RPMI8226 (cell line): ENCODE measurements at regions not wholly inside any gene's neighbourhood (a gene's known extent, or its start where the extent isn't known, plus 50 kb on each side); places are given as distances from the start of the nearest gene placed in this dataset.

ENCODE experiments used
- DNase-seq: peaks from one replicate; pipeline ENCODE4 v3.0.0-alpha.2; 2015

DNA sequence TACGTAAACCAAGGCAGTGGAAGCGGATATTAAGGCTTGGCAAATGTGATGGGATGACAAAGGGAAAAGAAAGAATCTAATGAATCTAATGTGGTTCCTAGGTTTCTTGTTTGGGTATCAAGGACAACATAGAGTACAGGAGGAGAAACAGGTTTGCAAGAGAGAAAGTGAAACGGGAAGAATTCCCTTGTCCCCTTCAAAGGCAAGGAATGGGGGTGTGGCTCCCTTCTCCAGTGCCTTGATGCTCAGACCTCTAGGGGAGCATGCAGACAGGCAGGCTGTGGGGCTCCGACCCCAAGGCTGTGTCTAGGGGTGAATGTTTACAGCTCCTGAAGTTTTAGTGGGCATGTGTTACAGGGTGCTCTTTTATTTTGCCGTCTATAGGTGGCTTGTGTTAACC lies 317.5 kb upstream of the HSF2 start:
- DNase-seq = no peak

DNA sequence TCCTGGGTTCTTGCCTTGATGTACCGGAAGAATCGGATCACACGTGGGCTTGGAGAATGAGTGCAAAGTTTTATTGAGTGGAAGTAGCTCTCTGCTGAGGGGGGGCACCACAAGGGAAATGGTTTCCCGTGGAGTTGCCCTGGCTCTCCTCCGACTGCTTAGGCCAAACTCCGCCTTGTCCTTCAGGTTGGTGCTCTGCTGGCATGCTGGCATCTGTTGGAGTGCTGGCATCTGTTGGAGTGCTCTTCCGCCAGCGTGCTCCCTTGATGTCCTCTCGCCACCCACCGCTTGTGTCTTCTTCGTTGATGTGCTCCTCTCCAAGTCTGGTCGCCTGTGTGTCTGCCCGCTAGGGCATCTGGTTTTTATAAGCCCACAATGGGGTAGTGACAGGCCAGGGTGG lies 317.1 kb upstream of the HSF2 start:
- DNase-seq = no peak

DNA sequence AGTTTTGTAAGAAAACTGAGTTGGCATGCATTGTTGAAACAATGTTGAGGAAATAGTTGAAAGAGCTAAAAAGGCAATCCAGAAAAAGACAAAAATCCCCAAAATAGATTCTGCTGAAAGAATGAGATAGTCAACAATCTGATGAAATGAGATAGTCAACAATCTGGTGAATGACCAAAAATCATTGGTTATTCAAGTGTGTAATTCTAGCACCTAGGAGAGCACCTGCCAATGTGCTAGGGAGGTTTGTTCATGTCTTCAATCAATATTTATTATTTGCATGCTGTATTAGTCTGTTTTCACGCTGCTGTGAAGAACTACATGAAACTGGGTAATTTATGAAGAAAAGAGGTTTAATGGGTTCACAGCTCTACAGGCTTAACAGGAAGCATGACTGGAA lies 307.1 kb upstream of the HSF2 start:
- DNase-seq = no peak

DNA sequence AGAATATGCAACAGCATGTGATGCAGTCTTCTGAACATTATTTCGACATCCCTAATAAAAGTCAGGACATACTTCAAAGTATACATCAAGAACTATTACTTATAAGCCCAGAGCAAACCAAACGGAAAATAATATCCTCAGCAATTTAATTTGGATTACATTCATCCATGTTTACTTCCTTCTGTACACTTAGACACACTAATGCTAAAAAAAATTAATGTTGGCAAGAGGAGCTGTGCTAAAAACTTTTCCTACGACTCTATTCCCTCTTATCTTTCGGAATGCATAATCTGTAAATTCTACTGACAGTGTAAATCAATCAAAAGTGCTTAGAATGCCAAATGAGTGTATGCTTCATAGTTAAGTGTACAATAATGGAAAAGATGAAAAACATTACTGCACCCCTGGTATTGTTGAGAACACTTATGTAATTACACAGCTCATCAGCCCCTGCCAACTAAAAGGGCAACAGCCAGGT lies 301.2 kb upstream of the HSF2 start:
- no peak for DNase-seq

DNA sequence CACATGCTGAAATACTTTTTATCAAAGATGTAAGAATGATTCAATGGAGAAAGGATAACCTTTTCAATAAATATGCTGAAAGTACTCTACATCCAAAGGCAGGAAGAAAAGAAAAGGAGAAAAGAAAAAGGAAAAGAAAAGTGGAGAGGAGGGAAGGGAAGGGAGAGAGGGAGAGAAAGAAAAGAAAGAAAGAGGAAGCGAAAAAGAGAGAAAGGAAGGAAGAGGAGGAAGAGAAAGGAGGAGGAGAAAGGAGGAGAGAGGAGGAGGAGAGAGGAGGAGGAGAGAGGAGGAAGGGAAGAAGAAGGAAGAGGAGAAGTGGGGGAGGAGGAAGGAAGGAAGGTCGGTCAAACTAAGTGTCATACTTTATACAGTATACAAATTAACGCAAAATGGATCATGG lies 297.4 kb upstream of the HSF2 start:
- no peak for DNase-seq

DNA sequence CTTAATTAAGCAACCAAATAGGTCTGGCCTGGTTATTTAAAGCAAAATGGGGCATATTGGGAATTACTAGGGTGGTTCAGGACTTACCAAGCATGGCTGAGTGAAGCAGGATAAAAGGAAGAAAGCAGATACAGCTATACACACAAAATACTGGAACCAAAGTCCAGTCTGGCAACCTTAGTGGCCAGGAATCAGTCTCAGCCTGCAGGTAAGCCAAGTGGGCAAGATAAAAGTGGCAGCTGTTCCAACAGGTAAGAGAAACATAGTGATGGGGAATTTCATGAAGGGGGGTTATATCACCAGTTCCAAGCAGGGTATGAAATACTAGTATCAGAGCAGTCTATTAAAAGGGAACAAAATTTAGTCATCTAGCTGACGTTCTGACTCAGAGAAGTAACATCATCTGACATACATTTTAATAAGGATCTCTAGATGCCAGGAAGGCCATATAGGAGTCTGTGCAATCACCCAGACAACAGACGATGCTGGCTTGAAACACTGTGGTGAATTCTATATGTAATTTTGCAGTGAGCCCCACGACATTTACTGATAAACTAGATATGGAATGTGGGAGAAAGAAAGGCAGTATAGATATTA lies 292.1 kb upstream of the HSF2 start:
- DNase-seq = no peak

DNA sequence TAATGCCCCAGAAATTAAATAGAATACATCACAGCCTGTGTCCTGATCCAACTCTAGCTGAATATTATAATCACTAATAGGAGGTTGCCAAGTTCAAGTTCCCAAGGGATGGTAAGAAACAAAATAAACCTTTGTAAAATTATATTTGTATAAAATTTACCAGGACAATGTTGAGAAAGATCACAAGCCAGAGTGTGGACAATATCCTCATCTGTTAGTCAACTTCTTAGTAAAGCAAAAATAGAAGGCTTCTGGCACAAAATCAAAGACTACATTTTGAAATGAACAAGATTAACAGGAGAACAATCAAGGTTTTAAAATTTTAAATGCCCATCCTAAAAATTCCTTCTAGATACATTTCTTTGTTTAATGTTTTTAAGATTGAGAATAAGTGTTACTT lies 290.4 kb upstream of the HSF2 start:
- DNase-seq = no peak

DNA sequence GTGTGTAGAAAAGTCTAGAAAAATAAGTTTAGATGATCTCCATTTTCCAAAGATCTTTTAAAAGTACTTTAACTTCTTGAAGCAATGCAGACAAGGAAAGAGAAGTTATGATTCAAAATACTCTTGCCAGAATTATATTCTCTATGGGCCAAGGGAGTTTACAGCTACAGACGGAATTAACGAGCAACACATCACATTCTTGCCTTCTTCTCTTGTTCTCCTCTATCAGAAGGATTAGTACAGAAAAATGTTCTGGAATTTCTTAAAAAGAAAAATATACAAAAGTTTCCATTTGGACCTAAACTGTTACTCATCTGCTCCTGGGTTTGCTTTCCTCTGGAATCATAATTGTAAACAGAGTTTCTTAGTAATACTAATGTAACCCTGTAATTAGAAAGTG lies 284.7 kb upstream of the HSF2 start:
- DNase-seq = no peak

DNA sequence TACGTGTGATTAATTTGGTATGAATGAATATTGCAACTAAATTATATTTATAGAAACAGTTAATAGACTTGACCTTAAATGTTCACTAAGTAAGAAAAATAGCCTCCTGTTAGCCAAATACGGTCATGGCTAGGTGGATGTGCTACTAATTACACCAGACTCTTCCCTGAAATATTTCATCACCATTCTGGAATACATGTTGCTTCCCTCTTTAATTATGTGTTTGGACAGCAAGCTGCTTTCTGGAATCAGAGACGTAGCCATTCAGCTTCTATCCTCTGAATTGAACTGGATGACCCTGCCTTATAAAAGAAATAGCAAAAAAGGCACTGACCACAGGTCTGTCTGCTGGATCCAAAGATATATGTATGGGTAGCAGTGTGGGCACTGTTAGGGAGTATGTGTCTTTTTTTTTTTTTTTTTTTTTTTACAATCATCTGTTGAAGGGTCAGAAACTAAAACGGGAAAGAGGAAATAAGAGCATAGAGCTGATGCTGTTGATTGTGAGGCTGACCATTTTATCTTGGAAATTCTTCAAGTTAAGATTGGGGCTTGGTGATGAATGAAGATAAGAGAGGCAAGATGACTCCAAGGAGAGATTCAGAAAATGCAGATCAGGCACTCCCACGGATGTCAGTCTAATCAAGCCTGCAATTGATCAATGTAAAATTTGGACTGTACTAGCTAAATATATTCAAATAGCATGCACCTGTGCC lies 283.2 kb upstream of the HSF2 start:
- DNase-seq = no peak

DNA sequence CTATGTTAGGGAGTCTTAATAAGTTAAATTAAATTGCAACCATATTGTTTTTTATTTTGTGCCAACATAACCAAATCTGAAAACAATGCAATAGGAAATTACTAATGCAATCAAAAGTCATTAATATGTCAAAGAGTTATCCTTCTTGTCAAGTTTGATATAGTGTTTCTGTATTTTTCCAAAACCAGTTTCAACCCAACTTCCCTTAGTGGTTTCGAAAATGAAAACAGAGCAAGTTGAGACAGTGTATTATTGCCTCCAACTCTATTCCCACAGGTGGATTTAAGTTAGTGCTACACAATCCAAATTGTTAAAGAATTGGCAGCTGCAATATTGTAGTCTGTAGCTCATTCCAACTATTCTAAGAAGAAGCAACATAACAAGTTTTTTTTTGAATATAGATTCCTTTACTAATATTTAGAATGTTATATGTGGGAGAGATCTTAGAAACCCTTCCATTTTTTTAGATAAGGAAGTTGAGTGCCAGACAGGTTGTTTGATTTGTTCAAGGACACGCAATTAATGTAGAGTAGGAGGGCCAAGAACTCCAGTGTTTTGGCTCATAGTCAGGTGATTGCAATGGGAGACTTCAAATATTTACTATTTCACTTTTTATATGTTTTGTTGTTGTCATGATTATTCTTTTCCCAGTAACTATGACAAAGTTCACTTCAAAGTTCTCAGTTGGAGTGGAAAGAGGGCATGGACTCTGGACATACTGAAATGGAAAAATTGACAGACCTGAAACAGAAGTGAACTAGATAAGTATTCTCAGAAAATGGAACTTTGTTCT lies 282.4 kb upstream of the HSF2 start:
- DNase-seq = no peak

DNA sequence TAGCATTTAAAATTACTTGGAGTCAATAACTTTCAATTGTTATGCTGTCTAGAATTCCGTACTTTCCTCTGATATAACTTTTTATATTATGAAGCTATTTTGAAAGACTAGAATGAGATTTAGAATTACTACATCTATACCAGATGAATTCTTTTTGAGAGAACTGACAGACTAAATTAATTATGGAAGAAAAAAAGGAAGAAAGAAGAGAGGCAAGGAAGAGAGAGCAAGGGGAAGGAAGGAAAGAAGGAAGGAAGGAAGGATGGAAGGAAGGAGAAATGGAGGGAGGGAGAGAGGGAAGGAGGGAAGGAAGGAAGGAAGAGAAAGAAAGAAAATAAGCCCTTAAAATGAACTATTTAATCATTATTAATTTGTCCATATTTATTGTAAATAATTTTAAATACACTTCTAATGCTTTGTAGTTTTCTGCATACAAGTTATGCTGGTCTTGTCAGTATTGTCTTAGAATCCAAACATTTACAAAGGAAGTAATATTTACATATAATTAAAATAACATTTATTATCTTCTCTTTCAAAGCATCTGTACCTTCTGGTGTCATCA lies 280.4 kb upstream of the HSF2 start:
- no peak for DNase-seq

DNA sequence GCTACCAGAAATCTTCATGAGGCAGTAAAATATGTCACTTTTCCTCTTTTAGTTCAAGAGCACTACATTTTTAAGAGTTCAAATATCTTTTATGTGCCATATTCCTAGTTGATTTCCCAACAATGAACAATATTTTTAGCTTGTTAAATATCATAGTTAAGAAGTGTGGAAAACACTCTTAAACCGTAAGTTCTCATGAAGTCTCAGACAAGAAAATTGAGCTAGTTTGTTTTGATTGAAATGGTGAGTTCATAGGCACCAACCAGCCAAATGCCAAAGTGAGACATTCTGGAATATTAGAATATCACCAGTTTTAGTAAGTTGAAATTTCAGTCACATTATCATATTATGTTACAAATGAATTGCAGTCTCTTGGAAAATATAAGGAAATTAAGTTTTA lies 277.2 kb upstream of the HSF2 start:
- DNase-seq = no peak

DNA sequence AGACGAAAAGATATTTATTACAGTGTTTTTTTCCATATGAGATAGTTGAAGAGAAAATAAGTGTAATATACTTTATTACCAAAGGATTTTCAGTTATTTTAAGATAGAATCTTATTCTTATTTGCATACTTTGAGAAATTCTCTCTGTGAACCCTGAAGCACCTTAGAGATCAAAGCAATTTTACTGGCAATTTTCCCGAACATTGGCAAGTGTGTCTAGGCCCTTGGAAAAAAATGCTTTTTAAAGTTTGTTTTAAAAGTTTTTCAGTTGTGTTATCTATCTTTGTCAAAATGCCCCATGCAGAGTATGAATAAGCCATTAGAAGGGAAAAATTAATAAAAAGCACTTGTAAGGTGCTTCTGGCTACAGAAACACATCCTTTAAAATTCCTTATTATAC lies 276.8 kb upstream of the HSF2 start:
- no peak for DNase-seq

DNA sequence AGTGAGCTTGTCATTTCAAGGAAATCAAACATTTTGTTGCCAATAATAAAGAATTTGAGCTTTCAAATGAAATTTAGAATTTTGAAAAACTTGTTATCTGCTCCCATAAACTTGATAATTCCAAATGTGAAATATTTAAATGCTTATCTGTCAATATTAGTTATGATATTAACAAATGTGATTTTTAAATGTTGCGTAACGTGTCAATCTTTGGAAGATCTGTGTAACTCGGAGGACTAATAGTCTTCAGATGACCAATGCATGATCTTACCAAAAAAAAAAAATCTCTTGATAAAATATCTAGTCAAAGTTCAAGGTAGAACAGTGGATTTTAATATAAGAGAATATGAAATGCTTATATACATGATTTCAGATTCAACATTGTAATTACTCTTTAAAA lies 274.5 kb upstream of the HSF2 start:
- no peak for DNase-seq

DNA sequence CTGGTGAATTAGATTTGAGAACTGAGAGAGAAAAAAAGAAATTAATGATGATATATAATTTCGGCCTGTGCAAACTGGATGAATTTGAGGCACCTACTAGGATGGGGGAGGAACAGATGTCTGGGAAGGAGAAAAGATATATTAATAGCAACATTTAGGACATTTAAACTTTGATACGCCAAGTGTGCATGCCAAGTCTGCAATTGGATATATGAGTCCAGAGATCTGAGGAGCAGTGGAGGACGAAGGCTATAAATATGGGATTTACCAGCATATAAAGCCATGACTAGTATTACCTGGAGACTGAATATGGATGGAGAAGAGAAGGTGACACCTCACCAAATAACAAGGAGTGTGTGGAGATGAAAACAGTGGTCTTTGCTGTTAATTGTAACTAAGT lies 272.6 kb upstream of the HSF2 start:
- no peak for DNase-seq

DNA sequence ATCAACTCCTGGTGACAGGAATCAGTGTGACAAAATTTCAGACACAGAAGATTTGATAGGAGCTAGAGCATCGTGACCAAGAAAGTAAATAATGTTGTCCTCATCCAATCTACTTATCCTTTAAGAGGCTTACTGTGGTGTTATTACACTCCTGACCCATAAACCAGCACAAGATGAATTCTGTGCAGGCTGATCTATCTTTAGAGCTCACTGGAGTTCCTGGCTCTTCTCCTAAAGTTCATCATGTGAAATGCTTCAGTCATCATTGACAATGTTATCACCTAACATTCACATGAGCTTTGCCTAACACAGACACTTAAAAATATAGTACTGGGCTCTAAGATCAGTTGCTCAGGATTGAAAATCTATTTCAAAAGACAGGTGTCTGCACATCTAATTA lies 271.0 kb upstream of the HSF2 start:
- DNase-seq = no peak

DNA sequence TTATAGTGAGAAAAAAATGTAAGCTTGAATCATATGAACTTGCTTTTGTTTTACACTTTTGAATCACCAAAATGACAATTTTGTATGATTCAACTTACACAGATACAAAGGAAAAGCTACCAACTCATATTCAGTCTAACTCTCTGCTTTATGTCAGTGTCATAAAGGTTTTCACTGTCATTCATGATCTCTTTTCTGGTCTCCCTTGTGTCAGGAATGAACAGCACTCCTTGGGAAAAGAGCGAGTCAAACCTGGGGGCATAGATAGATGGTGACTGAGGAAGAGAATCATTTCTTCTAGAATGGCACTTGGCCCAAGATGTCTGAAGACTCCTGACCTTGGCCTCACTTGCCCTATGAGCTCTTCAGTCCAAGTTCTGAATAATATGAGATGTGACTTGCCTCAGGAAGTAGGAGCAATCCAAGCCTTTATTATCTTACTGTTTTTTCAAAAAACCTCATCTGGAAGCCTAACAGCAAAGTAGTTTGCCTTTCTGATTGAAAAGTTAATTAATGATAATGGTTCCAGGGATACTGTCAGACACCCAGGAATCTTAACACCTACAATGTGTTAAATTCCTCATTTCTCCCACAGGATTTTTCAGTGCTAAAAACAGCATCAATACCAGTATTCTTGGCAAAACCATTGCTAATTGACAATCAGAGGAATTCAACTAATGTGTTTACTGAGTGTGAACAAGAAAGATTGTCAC lies 270.0 kb upstream of the HSF2 start:
- no peak for DNase-seq

DNA sequence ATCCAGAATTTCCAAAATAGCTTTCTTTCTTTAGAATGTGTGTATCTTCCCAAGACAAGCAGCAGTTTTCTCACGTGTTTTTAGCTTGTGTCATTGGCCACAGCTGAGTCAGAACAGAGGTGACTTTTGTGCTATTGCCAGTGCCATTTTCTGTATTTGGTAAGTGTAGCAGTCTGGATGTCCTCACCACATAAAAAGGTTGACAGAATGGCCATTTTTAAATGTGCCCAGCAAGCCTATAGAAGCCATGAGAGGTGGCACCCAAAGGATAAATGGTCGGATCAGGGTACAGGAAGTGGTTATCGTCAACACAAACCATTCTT lies 269.5 kb upstream of the HSF2 start:
- DNase-seq = no peak

DNA sequence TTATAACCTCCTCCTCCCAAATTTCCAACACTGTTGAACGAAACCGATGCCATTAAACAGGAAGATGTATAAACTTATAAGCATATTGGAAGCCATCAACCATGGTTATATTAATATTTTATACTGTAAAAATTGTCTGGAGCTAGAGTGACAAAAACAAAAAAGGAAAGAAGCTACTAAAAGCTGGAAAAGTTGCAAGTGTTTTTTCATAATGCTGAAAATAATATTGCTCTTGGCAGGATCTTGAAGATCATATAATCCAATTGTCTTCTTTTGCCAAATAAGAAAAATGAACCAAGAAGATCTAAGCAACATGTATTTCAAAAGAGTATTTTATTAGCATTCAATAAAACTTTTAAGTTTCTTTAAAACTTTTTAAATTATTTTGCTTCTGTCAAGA lies 268.9 kb upstream of the HSF2 start:
- no peak for DNase-seq

DNA sequence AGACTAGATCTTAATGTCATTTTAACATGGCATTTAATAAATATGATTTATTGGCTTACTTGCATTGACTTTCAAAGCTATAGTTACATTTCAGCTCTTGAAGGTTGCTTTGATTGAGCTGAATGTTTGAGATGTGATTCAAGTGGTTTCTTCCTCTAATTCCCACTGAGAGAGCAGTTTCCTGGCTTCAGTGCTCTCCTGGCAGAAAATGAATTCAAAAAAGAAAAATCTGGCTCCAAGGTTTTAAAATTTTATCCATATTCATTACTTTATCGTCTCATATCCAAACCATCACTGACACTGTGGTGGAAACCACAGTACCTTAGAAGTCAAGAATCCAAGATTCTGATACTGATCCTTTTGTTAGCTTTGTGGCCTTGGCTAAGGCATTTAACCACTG lies 263.1 kb upstream of the HSF2 start:
- DNase-seq = no peak

DNA sequence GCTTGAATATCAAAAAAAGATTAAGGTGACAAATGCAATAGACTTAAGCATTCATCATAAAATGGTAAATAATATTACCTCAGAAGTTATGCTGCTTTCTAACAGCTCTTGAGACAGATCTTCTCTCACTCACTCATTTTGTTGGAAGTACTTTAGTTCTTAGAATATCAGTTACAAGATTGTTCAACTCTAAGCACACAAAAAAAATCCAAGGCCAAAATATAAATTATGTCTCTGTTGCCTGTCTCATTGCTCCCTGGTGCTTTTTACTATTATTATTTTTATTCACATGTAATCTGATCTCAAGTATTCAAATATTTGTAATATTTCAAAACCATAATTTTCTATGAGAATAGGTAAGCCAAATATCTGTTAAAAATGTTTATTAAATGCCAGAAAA lies 259.4 kb upstream of the HSF2 start:
- DNase-seq = no peak

DNA sequence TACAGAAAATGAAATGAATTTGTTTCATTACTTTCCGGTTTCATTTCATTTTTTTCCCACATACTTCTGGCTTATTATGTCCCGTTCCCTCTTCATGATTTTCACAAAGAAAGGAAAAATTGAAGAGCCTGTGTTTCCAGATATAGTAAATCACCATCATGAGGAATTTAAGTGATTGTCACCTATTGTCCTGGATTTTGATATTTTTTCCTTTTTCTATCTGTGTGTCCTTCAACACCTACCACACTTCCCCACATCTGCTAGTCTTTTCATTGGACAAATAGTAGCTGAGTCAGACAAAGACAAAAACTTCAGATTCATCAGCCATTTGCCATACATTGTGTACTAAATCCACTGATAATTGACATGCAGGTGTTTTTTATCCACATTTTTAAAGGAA lies 258.2 kb upstream of the HSF2 start:
- DNase-seq = no peak

DNA sequence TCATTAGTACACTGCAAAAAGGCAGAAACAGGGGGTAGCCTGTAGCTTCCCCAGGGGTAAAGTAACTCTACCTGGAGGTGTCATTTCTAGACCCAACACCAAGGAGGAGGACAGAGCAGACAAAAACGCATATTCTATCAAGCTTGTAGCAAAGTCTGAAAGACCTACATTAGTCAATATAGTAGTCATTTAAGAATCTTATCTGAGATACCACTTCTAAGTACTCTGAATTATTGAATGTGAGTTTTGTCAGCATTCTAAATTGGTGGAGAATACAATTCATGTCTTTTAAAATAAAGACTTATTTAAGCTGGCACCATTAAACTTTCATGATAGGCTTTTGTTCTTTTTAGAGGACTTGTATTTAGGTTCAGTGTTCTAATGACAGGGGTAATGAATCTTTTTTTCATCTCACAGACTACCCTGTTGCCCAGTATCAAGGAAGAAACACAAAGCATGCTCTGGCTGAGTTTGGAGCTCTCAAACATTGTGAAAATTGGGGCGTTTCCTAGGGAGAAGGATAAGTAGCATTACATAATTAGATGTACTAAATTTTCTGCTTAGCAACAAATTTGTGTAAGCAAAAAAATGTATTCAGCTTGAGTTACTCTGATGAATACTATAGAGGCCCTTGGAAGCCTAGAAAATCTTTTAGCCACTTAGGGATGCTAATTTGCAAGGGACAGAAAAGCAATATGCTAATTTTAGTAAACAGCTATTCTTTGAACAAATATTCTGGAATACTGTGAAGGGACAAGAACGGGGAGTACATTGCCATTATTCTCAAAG lies 255.4 kb upstream of the HSF2 start:
- DNase-seq = no peak
